Panc1 (cell line): ENCODE measurements at regions not wholly inside any gene's neighbourhood (a gene's known extent, or its start where the extent isn't known, plus 50 kb on each side); places are given as distances from the start of the nearest gene placed in this dataset.

ENCODE experiments used
- POLR2AphosphoS5 ChIP-seq: IDR thresholded peaks from 2 replicates; pipeline ENCODE4 v1.6.1; 2012; ENCODE audit warnings: mild to moderate bottlenecking, low read depth, low read length, moderate library complexity
- TF ChIP-seq, protein P1 (sequence below): fragments of 450-650 bp; IDR thresholded peaks from 2 replicates; pipeline ENCODE4 v1.5.1; 2017; ENCODE audit warnings: mild to moderate bottlenecking
- TF ChIP-seq, protein P2 (sequence below), 2 experiments: IDR thresholded peaks; 2 replicates each; pipeline ENCODE4 v1.6.1; 2011 to 2012; ENCODE audit warnings: low read depth in 2 of 2, control low read depth in 1 of 2, low read length in 1 of 2, mild to moderate bottlenecking in 1 of 2, moderate library complexity in 1 of 2; ENCODE audit not compliant: insufficient read depth in 1 of 2

GRCh38 chr5:60261732-60262131, 368.2 kb upstream of the PDE4D start:
- TF ChIP-seq, protein P1, sequence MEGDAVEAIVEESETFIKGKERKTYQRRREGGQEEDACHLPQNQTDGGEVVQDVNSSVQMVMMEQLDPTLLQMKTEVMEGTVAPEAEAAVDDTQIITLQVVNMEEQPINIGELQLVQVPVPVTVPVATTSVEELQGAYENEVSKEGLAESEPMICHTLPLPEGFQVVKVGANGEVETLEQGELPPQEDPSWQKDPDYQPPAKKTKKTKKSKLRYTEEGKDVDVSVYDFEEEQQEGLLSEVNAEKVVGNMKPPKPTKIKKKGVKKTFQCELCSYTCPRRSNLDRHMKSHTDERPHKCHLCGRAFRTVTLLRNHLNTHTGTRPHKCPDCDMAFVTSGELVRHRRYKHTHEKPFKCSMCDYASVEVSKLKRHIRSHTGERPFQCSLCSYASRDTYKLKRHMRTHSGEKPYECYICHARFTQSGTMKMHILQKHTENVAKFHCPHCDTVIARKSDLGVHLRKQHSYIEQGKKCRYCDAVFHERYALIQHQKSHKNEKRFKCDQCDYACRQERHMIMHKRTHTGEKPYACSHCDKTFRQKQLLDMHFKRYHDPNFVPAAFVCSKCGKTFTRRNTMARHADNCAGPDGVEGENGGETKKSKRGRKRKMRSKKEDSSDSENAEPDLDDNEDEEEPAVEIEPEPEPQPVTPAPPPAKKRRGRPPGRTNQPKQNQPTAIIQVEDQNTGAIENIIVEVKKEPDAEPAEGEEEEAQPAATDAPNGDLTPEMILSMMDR: no peak
- TF ChIP-seq, protein P2, sequence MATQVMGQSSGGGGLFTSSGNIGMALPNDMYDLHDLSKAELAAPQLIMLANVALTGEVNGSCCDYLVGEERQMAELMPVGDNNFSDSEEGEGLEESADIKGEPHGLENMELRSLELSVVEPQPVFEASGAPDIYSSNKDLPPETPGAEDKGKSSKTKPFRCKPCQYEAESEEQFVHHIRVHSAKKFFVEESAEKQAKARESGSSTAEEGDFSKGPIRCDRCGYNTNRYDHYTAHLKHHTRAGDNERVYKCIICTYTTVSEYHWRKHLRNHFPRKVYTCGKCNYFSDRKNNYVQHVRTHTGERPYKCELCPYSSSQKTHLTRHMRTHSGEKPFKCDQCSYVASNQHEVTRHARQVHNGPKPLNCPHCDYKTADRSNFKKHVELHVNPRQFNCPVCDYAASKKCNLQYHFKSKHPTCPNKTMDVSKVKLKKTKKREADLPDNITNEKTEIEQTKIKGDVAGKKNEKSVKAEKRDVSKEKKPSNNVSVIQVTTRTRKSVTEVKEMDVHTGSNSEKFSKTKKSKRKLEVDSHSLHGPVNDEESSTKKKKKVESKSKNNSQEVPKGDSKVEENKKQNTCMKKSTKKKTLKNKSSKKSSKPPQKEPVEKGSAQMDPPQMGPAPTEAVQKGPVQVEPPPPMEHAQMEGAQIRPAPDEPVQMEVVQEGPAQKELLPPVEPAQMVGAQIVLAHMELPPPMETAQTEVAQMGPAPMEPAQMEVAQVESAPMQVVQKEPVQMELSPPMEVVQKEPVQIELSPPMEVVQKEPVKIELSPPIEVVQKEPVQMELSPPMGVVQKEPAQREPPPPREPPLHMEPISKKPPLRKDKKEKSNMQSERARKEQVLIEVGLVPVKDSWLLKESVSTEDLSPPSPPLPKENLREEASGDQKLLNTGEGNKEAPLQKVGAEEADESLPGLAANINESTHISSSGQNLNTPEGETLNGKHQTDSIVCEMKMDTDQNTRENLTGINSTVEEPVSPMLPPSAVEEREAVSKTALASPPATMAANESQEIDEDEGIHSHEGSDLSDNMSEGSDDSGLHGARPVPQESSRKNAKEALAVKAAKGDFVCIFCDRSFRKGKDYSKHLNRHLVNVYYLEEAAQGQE (IDR thresholded peaks at IDR 0.05; ENCODE audit: insufficient read depth in 1 of 2, low read depth in 2 of 2, low read length in 1 of 2): no peak
- no peak for TF ChIP-seq POLR2AphosphoS5
